ENCODE measurements at regions not wholly inside any gene's neighbourhood (a gene's known extent, or its start where the extent isn't known, plus 50 kb on each side); places are given as distances from the start of the nearest gene placed in this dataset.

DNA sequence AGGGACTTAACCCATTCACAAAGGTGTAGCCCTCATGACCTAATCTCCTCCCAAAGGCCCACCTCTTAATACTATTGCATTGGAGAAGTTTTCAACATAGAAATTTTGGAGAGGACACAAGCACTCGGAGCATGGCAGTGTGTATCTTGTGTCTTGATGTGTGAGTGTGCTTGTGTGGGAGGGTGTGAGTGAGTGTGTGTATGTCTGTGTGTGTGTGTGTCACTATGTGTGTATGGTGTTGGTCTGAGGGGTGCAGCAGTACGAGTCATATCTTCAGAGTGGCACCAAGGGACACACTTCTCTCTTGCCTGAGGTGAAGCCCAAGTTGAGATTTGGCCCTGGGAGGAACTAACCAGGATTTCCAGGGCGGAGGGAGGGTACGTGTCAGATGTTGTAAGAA lies 73.7 kb downstream of the NAV1 start:
- no peak for DNase-seq

DNA sequence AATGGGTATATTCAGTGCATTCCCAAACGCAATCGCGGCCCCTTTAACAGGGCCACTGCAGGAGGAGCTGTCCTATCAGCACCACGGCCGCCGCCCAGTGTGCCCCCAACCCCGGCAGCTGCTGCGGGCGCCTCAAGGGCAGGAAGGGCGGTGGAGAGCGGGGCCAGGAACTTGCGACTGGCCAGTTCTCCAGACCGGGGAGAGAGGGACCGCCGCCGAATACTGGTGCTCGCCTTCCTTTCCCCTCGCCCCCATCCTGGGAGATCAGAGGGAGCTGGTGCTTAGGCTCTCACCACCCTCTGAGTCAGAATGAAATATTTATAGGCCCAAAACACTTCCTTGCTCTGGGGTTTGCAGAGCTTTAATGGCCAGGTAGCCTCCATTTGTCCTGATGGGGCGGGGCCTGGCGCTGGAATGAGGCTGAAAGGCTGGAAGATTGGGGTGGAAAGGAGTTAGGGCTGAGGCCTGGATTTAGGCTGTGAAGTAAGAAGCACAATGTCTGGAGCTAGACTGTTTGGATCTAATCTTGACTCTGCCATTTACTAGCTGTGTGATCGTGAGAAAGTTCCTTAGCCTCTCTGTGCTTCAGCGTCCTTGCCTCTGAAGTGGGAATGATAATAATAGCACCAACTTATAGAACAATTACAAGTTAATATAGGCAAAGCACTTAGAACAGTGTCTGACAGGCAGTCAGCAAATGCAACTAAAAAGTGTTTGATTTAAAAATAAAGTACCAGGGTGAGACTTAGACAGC lies 75.5 kb downstream of the NAV1 start:
- DNase-seq = no peak

DNA sequence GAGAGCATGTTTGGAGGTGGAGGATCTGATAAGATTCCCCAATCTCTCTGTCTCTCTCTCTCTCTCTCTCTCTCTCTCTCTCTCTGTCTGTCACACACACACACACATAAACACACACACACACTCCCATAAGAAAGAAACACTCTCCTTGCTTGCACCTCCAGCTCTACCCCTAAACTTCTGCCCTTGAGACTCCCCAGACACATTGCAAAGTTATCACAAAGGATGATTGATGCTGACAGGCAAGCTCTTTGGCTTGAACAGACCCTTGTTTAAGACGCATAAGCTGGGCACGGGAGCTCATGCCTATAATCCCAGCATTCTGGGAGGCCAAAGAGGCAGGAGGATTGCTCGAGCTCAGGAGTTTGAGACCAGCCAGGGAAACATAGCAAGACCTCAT lies 78.2 kb downstream of the NAV1 start:
- DNase-seq = no peak

DNA sequence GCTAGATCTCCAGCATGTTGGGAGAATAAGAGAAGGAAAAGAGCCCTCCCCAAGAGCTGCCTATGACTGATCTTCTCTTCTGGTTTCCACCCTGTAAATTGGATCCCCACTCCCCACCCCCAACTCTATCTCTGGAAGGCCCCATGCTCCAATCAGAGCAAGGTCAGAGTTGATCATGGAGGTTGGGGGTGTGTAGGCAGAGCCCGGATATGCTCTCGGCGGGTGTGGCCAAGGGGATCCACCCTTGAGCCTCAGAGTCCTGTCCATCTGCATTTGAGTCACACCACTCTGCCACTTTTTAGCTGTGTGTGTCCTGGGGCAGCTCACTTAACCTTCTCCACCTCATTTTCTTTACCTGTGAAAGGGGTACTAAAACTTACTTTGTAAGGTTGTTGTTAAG lies 79.5 kb downstream of the NAV1 start:
- DNase-seq = no peak

DNA sequence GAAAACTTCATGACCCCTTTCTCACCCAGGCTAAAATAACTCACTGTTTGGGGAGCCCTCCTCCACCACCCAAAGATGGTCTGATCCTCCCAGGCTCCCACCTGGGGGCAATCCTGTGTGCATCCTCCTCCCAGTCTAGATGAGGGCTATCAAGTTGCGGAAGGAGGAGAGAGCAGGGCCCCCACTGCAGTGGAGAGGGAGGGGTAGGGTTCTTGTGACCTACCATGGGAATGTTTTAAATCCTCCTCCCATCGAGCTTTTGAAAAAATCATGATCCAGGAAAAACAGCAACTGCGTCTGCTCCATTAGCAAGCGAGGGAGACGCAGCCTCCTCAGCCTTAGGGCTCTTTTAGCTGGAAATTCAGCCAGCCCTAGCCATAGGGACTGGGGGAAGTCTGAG lies 80.0 kb downstream of the NAV1 start:
- no peak for DNase-seq

DNA sequence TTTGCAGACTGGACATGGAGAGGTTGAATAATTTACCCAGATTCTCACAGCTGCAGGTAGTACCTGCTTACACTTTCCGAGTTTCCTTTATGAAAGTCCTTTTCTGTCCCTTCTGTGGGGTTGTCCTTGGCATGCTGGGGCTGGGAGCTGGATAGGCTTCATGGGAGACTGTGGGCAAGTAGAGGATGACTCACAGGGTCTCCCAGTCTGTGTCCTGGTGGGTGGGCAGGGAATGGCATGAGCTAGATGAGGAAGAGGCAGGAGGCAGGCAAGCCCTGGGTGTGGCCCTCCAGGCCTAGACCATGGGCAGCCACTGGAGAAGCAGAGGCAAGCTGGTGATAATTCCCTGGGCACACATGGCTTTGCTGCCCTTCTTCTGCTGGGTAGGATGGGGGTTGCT lies 80.6 kb downstream of the NAV1 start:
- no peak for DNase-seq

GRCh38 chr1:201622353-201622752 lies 83.4 kb downstream of the NAV1 start:
- no peak for DNase-seq

- no peak for DNase-seq
Measured at GRCh38 chr1:201622824-201623223, 83.9 kb downstream of the NAV1 start.

GRCh38 chr1:201624741-201625225 lies 85.9 kb downstream of the NAV1 start:
- DNase-seq = no peak

DNA sequence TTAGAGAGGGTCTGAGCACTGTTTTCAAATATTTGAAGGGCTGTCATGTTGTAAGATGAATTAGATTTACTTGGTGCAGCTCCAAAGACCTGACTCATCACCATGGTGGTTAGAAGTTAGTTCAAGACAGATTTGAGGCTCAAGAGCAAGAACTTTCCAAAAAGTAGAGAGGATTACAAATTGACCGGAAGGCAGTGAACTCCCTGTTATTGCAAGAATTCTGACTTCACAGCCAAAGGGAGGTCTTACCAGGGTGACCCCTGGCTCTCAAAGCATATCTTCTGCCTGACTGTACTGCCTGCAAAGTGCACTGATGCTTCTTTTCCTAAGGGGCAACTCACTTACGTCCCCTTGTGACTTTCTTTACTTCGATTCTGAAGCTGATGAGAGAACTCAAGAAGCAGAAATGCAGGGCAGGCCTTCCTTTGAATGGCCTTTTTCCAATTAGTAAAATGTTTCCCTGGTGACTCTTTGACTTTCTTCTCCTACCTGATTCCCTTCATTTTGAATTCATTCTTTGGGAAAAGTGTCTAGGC lies 86.4 kb downstream of the NAV1 start:
- peak; percentile 99 for DNase-seq

GRCh38 chr1:201625851-201626251 lies 86.9 kb downstream of the NAV1 start:
- no peak for DNase-seq

GRCh38 chr1:201626629-201627275 lies 87.8 kb downstream of the NAV1 start:
- DNase-seq = no peak

DNA sequence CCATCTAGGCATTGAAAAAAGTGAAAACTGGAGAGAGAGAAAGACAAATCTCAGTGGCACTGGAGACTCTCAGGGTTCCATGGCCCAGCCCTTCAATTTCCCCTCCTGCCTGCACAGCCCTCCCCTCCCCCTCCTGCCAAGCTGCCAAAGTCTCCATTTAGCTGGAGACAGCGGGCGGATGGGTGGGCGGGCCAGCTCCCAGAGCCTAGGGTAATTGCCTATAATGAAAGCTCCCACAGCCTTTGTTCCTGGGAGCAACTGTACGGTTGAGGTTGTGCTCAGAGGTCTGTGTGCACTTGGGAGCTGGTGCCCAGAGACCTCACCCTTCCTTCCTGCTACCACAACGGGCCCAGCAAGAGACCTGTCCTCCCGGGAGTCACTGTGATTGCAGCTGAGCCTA lies 89.6 kb downstream of the NAV1 start:
- no peak for DNase-seq

- peak; percentile 46 for DNase-seq
Measured at GRCh38 chr1:201630582-201630981, 91.7 kb downstream of the NAV1 start.

DNA sequence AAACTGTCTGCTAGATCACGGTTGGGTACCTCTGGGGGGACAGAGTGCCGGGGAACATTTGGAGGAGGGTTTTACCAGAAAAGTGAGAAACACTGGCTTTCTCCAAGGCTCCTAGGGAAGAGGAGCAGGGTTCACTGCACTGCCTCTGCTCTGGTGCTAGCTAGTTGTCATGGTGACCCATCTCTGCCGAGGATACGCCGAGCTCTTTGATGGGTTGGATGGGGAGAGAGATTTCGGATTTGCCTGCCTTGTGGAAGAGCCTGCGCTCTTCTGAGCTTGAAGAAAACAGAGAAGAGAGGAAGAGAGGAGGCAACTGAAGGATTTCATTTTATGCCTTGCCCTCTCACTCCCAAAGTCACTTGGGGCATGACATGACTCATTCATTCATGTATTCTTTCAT lies 92.1 kb downstream of the NAV1 start:
- no peak for DNase-seq

DNA sequence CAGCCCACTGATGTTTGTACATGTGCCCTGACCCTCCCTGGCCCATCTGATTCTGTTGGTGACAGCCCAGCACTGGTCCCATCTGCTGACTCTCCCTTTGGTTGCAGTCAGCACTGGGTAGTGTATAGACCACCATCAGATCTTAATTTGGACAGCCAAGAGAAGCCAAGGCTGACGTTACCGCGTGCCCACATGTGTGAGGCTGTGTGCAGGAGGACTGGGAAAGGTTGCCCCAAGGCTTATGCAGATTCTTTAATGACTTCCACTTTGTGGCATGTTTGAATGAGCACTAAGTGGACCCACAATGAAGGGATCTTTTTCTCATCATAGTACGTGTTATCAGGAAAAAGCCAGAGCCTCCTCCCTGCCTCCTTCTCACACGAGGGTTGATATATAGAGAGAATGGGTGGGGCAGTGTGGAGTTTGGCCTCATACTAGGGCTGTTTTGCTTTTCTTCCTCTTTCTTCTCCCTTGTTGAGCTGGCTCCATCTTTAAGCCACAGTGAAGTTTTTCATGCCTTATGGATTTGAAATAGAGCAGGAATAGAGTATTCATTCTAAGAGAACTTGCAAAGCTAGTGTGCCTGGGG lies 93.5 kb downstream of the NAV1 start:
- DNase-seq = no peak

GRCh38 chr1:201633297-201633696 lies 94.4 kb downstream of the NAV1 start:
- DNase-seq = no peak

DNA sequence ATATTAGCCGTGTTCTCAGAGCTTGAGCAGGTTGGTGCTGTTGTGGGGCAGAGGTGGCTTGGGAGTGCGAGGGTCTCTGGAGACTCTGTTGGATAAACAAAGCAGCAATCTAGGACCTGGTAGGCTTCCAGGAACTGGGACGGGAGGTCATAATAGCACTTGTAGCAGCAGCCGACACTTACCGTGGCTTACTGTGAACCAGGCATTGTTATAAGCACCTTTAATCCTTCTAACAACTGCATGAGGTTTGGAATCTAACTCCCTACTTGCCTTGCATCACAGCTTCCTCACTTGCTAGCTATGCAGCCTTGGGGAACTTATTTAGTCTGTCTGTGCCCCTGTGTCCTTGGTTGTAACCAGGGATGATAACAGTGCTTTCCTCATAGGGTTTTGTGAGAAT lies 94.9 kb downstream of the NAV1 start:
- no peak for DNase-seq

- peak; percentile 46 for DNase-seq
Measured at GRCh38 chr1:201634261-201634660, 95.3 kb downstream of the NAV1 start.

- no peak for DNase-seq
Measured at GRCh38 chr1:201636097-201636496, 97.2 kb downstream of the NAV1 start.

DNA sequence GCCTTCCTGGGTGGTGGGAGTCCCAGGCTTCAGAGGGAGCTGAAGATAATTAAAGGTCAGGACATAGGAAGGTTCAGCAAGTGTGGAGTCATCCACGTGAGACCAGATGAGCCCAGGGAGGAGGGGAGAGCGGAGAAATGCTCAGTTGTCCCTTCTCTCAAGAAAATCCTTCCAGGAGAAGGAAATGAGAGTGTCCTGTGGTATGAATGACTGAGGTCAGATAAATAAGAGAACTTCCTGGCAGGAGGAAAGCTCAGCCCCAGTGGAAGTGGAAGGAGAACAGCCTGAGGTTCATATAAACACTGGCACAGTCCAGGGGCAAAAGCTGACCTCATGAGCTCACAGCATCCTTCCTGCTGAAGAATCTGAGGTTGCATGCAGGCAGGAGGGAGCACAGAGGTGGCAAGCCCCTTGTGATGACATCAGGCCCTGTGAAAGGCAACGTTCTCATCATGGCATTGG lies 97.6 kb downstream of the NAV1 start:
- DNase-seq = no peak

DNA sequence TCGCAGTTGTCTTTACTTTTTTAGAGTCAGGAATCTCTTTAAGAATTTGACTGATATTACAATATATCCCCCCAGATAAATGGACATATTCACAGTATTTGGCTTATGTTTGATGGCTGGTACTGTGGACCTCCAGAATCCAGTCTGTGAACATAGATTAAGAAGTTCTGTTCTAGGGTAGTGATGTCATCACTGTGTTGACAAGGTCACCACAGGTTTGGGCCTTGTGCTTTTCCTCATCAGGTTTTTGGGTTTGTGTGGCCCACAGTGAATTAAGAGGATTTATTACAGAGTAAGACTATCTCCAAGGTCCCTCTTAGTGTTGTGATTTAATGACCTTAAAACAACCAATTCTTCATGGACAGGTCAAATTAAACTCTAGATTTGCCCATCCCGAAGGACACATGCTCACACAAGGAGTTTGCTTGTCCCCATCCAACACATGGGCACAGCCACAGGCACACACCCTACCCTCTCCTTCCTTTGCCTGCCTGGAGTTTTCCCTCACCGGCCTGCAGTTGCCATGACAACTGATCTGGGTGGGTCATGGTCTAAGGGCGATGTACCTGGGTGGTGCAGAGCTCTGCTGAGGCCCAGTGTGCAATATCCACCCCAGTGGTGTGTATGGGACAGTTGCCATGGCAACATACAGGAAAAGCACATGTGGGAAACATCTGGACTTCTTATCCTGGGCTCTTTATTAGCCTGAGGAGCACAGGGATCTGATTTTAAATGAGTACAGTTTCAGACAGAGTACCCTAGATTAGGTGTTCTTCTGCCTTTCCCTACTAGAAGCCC lies 98.6 kb downstream of the NAV1 start:
- peak; percentile 50 for DNase-seq

- DNase-seq = no peak
Measured at GRCh38 chr1:201639391-201639790, 100.5 kb downstream of the NAV1 start.
